ENCODE measurements at regions not wholly inside any gene's neighbourhood (a gene's known extent, or its start where the extent isn't known, plus 50 kb on each side); places are given as distances from the start of the nearest gene placed in this dataset.

GRCh38 chr12:88985011-88985410 lies 367.3 kb downstream of the DUSP6 start:
- TF ChIP-seq CTCF (IDR thresholded peaks at IDR 0.05; ENCODE audit: poor library complexity) (no peak), EZH2phosphoT487 (IDR thresholded peaks at IDR 0.05; ENCODE audit: low read depth, severe bottlenecking, unreplicated experiment) (no peak), EZH2 (IDR thresholded peaks at IDR 0.05; ENCODE audit: borderline replicate concordance) (no peak)

Measured in hepatocyte (in vitro differentiated cells).